GM18858 (cell line): ENCODE measurements at regions not wholly inside any gene's neighbourhood (a gene's known extent, or its start where the extent isn't known, plus 50 kb on each side); places are given as distances from the start of the nearest gene placed in this dataset.

ENCODE experiments used
- ATAC-seq: cut with Tn5 transposase; IDR thresholded peaks from one replicate; pipeline ENCODE4 v1.9.1; 2021; ENCODE audit not compliant: unreplicated experiment

GRCh38 chr13:63979951-63980350, 2564.3 kb upstream of the PCDH20 start:
- no peak for ATAC-seq

- ATAC-seq: no peak
These were observed 2556.7 kb upstream of the PCDH20 start for GRCh38 chr13:63972328-63972727.

GRCh38 chr13:63954683-63955082, 2539.0 kb upstream of the PCDH20 start:
- ATAC-seq: no peak

GRCh38 chr13:63948045-63948444, 2532.4 kb upstream of the PCDH20 start:
- no peak for ATAC-seq

GRCh38 chr13:63944911-63945310, 2529.3 kb upstream of the PCDH20 start:
- no peak for ATAC-seq

- no peak for ATAC-seq
These were observed 2526.7 kb upstream of the PCDH20 start for GRCh38 chr13:63942372-63942771.

- ATAC-seq: no peak
These were observed 2523.2 kb upstream of the PCDH20 start for GRCh38 chr13:63938851-63939250.

GRCh38 chr13:63910511-63910910, 2494.9 kb upstream of the PCDH20 start:
- ATAC-seq: no peak

GRCh38 chr13:63909726-63910375, 2494.2 kb upstream of the PCDH20 start:
- no peak for ATAC-seq

- ATAC-seq: no peak
These were observed 2486.5 kb upstream of the PCDH20 start for GRCh38 chr13:63902141-63902540.

GRCh38 chr13:63901630-63902029, 2486.0 kb upstream of the PCDH20 start:
- no peak for ATAC-seq

- ATAC-seq: no peak
These were observed 2484.8 kb upstream of the PCDH20 start for GRCh38 chr13:63900406-63900805.

GRCh38 chr13:63896321-63896720, 2480.7 kb upstream of the PCDH20 start:
- ATAC-seq: no peak

- no peak for ATAC-seq
These were observed 2466.4 kb upstream of the PCDH20 start for GRCh38 chr13:63882052-63882451.

GRCh38 chr13:63880705-63881104, 2465.1 kb upstream of the PCDH20 start:
- ATAC-seq: no peak

GRCh38 chr13:63873936-63874335, 2458.3 kb upstream of the PCDH20 start:
- ATAC-seq: no peak

- no peak for ATAC-seq
These were observed 2448.7 kb upstream of the PCDH20 start for GRCh38 chr13:63864171-63864902.

GRCh38 chr13:63855457-63856118, 2439.9 kb upstream of the PCDH20 start:
- no peak for ATAC-seq

- ATAC-seq: no peak
These were observed 2438.2 kb upstream of the PCDH20 start for GRCh38 chr13:63853816-63854215.

- ATAC-seq: no peak
These were observed 2435.9 kb upstream of the PCDH20 start for GRCh38 chr13:63851526-63851925.

GRCh38 chr13:63843766-63844699, 2428.4 kb upstream of the PCDH20 start:
- no peak for ATAC-seq
